Spleen (tissue), 11 donors: ENCODE measurements at regions not wholly inside any gene's neighbourhood (a gene's known extent, or its start where the extent isn't known, plus 50 kb on each side); places are given as distances from the start of the nearest gene placed in this dataset.

Source experiments
- DNase-seq: peaks from one replicate; pipeline ENCODE4 v3.0.0-alpha.2; 2020
- H3K27ac ChIP-seq, 8 donors: fragments of 200-600 bp; sonication (generic) in 7 of 8; 1 replicate in 4 of 8; 2 replicates in 4 of 8; pipeline versions ENCODE4 v1.5.0 to v1.8.0; 2016 to 2021; ENCODE audit warnings: inconsistent platforms in 4 of 8, mild to moderate bottlenecking in 4 of 8, moderate library complexity in 1 of 8
- H3K27me3 ChIP-seq, 7 donors: fragments of 200-600 bp; sonication (generic) in 6 of 7; replicated peaks in 1 of 7; 1 replicate in 4 of 7; 2 replicates in 3 of 7; pipeline versions ENCODE4 v1.5.0 to v1.8.0; 2016 to 2021; ENCODE audit warnings: inconsistent platforms in 3 of 7, mild to moderate bottlenecking in 1 of 7
- H3K36me3 ChIP-seq, 6 donors: fragments of 200-600 bp; sonication (generic) in 5 of 6; 1 replicate in 4 of 6; 2 replicates in 2 of 6; pipeline versions ENCODE4 v1.5.0 to v1.8.0; 2016 to 2021; ENCODE audit warnings: inconsistent platforms in 2 of 6
- H3K4me1 ChIP-seq, 6 donors: fragments of 200-600 bp; sonication (generic) in 5 of 6; 1 replicate in 3 of 6; 2 replicates in 3 of 6; pipeline versions ENCODE4 v1.5.0 to v1.8.0; 2016 to 2021; ENCODE audit warnings: inconsistent platforms in 3 of 6
- H3K4me3 ChIP-seq, 8 donors: fragments of 200-600 bp; sonication (generic) in 7 of 8; 1 replicate in 4 of 8; 2 replicates in 4 of 8; pipeline versions ENCODE4 v1.5.0 to v1.8.0; 2016 to 2021; ENCODE audit warnings: inconsistent platforms in 4 of 8, mild to moderate bottlenecking in 4 of 8, moderate library complexity in 2 of 8
- H3K9me3 ChIP-seq, 8 donors: fragments of 200-600 bp; sonication (generic) in 7 of 8; 1 replicate in 4 of 8; 2 replicates in 4 of 8; pipeline versions ENCODE4 v1.5.0 to v1.8.0; 2016 to 2021; ENCODE audit warnings: inconsistent platforms in 4 of 8
- POLR2A ChIP-seq, 3 donors: fragments of 450-650 bp; IDR thresholded peaks; one replicate each; pipeline ENCODE4 v1.5.1; 2017; ENCODE audit warnings: antibody characterized with exemption in 3 of 3, mild to moderate bottlenecking in 1 of 3
- POLR2AphosphoS5 ChIP-seq, 3 donors: sonication (generic); formaldehyde crosslinking; IDR thresholded peaks; one replicate each; pipeline ENCODE4 v1.5.1; 2017; ENCODE audit warnings: antibody characterized with exemption in 3 of 3
- WGBS, 5 donors: extraction: QIAGEN DNeasy Blood & Tissue Kit in 3 of 5; methylation state at CpG; one replicate each; pipeline versions ENCODE4 v1.1.5 to v1.1.7; 2013 to 2018; 5-methylcytosine and 5-hydroxymethylcytosine counted together
- intact Hi-C: fragments of 100-400 bp; cut with DNase I; formaldehyde crosslinking; loops from one replicate; pipeline ENCODE4 v1.15.0; 2023; ENCODE audit warnings: low total_unique reads
- TF ChIP-seq, protein P1 (sequence below), 11 experiments: fragments of 200-600 bp in 7 of 11; fragments of 450-650 bp in 4 of 11; sonication (generic) in 4 of 11; IDR thresholded peaks in 8 of 11; conservative IDR thresholded peaks in 3 of 11; 1 replicate in 7 of 11; 2 replicates in 4 of 11; pipeline versions ENCODE4 v1.4.0 to v1.8.0; 2016 to 2021; ENCODE audit warnings: antibody characterized with exemption in 11 of 11, inconsistent platforms in 4 of 11, mild to moderate bottlenecking in 1 of 11
- donor health status: healthy with polysubstance abuse.
- donor health status: DM: no; HTN: no; CAD: no; lungs with moderate emphysema.
- donor health status: DM: no; HTN: no; CAD: no.
- donor health status: Bipolar disorder and iron deficiency.
- donor health status: healthy.
- donor health status: DM: no; HTN: no; CAD: no.
- donor health status: DM: yes; HTN: yes; CAD: no.

GRCh38 chr14:34262127-34262910 is 199.7 kb downstream of the SPTSSA start:
- no peaks in the 10 kb centered on the region for H3K9me3 ChIP-seq
- no peak for DNase-seq
- H3K4me3 ChIP-seq: no peak overlapping the region
- no peaks in the 10 kb centered on the region for H3K36me3 ChIP-seq
- 64 to 75% (median 73%) methylated on average over 9 of the region's 9 CpGs for WGBS, 5 donors
- H3K4me1 ChIP-seq: no peaks in the 10 kb centered on the region
- intact Hi-C loops: no loop called here
- no peak overlapping the region for H3K27ac ChIP-seq
- peaks cover 0 to 22% (median 0%) of the 10 kb centered on the region in 7 donors for H3K27me3 ChIP-seq
- TF ChIP-seq POLR2AphosphoS5 (IDR thresholded peaks at IDR 0.05) (no peak), POLR2A (IDR thresholded peaks at IDR 0.05) (no peak)
- TF ChIP-seq, protein P1, sequence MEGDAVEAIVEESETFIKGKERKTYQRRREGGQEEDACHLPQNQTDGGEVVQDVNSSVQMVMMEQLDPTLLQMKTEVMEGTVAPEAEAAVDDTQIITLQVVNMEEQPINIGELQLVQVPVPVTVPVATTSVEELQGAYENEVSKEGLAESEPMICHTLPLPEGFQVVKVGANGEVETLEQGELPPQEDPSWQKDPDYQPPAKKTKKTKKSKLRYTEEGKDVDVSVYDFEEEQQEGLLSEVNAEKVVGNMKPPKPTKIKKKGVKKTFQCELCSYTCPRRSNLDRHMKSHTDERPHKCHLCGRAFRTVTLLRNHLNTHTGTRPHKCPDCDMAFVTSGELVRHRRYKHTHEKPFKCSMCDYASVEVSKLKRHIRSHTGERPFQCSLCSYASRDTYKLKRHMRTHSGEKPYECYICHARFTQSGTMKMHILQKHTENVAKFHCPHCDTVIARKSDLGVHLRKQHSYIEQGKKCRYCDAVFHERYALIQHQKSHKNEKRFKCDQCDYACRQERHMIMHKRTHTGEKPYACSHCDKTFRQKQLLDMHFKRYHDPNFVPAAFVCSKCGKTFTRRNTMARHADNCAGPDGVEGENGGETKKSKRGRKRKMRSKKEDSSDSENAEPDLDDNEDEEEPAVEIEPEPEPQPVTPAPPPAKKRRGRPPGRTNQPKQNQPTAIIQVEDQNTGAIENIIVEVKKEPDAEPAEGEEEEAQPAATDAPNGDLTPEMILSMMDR (IDR thresholded peaks at IDR 0.05 in 8 of 11, conservative IDR thresholded peaks at IDR 0.05 in 3 of 11): no peak

- intact Hi-C loops: no loop called here
- no peak for DNase-seq
Observed at GRCh38 chr14:34259996-34260395, 202.0 kb downstream of the SPTSSA start.

GRCh38 chr14:34258318-34258717 is 203.7 kb downstream of the SPTSSA start:
- Histone ChIP-seq H3K27ac (no peak overlapping the region), H3K4me1 (no peaks in the 10 kb centered on the region), H3K9me3 (no peaks in the 10 kb centered on the region), H3K4me3 (no peak overlapping the region), H3K27me3 (peaks cover 0 to 18% (median 0%) of the 10 kb centered on the region in 7 donors), H3K36me3 (no peaks in the 10 kb centered on the region)
- 27 to 54% (median 49%) methylated on average over 1 of the region's 1 CpG for WGBS, 5 donors
- TF ChIP-seq, protein P1 (IDR thresholded peaks at IDR 0.05 in 8 of 11, conservative IDR thresholded peaks at IDR 0.05 in 3 of 11): no peak
- TF ChIP-seq POLR2AphosphoS5 (IDR thresholded peaks at IDR 0.05) (no peak), POLR2A (IDR thresholded peaks at IDR 0.05) (no peak)
- intact Hi-C loops: no loop called here
- DNase-seq: no peak

More at GRCh38 chr14:34259996-34260395, 202.0 kb downstream of the SPTSSA start:
- H3K27me3 ChIP-seq: peaks cover 0 to 18% (median 0%) of the 10 kb centered on the region in 7 donors
- H3K36me3 ChIP-seq: no peaks in the 10 kb centered on the region
- no peaks in the 10 kb centered on the region for H3K4me1 ChIP-seq
- no peak overlapping the region for H3K27ac ChIP-seq
- no peaks in the 10 kb centered on the region for H3K9me3 ChIP-seq
- TF ChIP-seq, protein P1 (IDR thresholded peaks at IDR 0.05 in 8 of 11, conservative IDR thresholded peaks at IDR 0.05 in 3 of 11): no peak
- TF ChIP-seq POLR2AphosphoS5 (IDR thresholded peaks at IDR 0.05) (no peak), POLR2A (IDR thresholded peaks at IDR 0.05) (no peak)
- no peak overlapping the region for H3K4me3 ChIP-seq

DNA sequence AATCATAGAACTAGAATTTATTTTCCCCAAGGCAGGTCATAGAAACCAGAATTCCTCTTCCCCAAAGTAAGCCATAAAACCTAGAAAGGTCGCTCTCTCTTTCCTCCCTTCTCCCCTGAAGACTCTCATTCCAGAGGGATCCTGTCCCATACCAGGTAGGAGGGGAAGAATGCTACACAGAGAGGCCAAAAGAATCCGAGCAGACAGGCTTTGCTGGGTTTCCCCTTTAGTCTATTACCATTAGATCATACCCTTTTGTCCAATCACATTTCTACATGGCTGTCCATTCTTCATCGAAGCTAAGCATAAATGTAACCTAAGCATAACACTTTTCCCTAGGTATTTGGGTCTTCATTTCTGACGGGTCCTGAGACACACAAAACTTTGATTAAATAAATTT is 204.5 kb downstream of the SPTSSA start:
- Histone ChIP-seq H3K4me3 (no peak overlapping the region), H3K27me3 (peaks cover 0 to 18% (median 0%) of the 10 kb centered on the region in 7 donors), H3K27ac (no peak overlapping the region), H3K4me1 (peaks cover 0 to 1% (median 0%) of the 10 kb centered on the region in 6 donors), H3K36me3 (no peaks in the 10 kb centered on the region), H3K9me3 (no peaks in the 10 kb centered on the region)
- 75 to 91% (median 83%) methylated on average over 4 of the region's 4 CpGs for WGBS, 5 donors
- no peak for DNase-seq
- TF ChIP-seq, protein P1 (IDR thresholded peaks at IDR 0.05 in 8 of 11, conservative IDR thresholded peaks at IDR 0.05 in 3 of 11): no peak
- TF ChIP-seq POLR2A (IDR thresholded peaks at IDR 0.05) (no peak), POLR2AphosphoS5 (IDR thresholded peaks at IDR 0.05) (no peak)
- intact Hi-C loops: no loop called here
